Endothelial cell of umbilical vein (primary cell): ENCODE measurements at regions not wholly inside any gene's neighbourhood (a gene's known extent, or its start where the extent isn't known, plus 50 kb on each side); places are given as distances from the start of the nearest gene placed in this dataset.

ENCODE experiments used
- BruUV-seq: library from RNA; stranded (reverse); fragments of 400-500 nt; replicated peaks from 2 replicates; lab custom pipeline; 2021; lab: Mats Ljungman, UMichigan
- CTCF ChIA-PET: fragments of 300-600, 350-600 bp; sonication (Branson Sonifier 250); formaldehyde crosslinking; loops from one replicate; lab custom pipeline; 2021; ENCODE audit warnings: antibody characterized with exemption, inconsistent platforms; lab: Charles Lee
- POLR2A ChIA-PET: fragments of 300-600, 350-600 bp; sonication (Branson Sonifier 250); formaldehyde crosslinking; loops from one replicate; lab custom pipeline; 2021; ENCODE audit warnings: antibody characterized with exemption, inconsistent platforms; lab: Charles Lee
- DNase-seq: peaks from one replicate; pipeline ENCODE4 v3.0.0-alpha.2; 2011; ENCODE audit warnings: low read depth, low spot score
- FAIRE-seq: peaks from 2 replicates; lab custom pipeline; 2011; peaks lifted over from hg19 to GRCh38; lab: Jason Lieb, UNC
- H2AFZ ChIP-seq: 2 replicates; pipeline ENCODE4 v1.6.0; 2012; ENCODE audit warnings: low read depth, low read length, control low read depth, inconsistent platforms
- H3K27ac ChIP-seq: 2 replicates; pipeline ENCODE4 v1.5.1; 2011; ENCODE audit warnings: low read depth, mild to moderate bottlenecking, control low read depth, low read length, moderate library complexity; ENCODE audit not compliant: insufficient read depth
- H3K27me3 ChIP-seq, 2 experiments: 2 replicates each; pipeline versions ENCODE4 v1.6.0 to v1.6.1; 2011; ENCODE audit warnings: low read length in 2 of 2, mixed read lengths in 1 of 2; ENCODE audit not compliant: control insufficient read depth in 2 of 2, insufficient read depth in 2 of 2
- H3K36me3 ChIP-seq, 2 experiments: 2 replicates in 1 of 2; 3 replicates in 1 of 2; pipeline ENCODE4 v1.5.1; 2011; ENCODE audit warnings: low read length in 2 of 2, mild to moderate bottlenecking in 1 of 2, moderate library complexity in 1 of 2; ENCODE audit not compliant: control insufficient read depth in 2 of 2, insufficient read depth in 2 of 2; ENCODE audit errors: extremely low read depth in 1 of 2
- H3K4me1 ChIP-seq: 3 replicates; pipeline ENCODE4 v1.5.1; 2011; ENCODE audit warnings: mild to moderate bottlenecking, low read length; ENCODE audit not compliant: control insufficient read depth, insufficient read depth; ENCODE audit errors: extremely low read depth
- H3K4me2 ChIP-seq: 2 replicates; pipeline ENCODE4 v1.6.1; 2011; ENCODE audit warnings: low read length, control low read depth, mixed read lengths; ENCODE audit not compliant: insufficient read depth
- H3K4me3 ChIP-seq, 3 experiments: fragments of 200-600 bp in 1 of 3; sonication (generic), shearing (Covaris generic) in 1 of 3; replicated peaks in 1 of 3; 2 replicates each; pipeline ENCODE4 v1.5.1; 2011 to 2016; ENCODE audit warnings: control low read depth in 3 of 3, low read length in 3 of 3, mild to moderate bottlenecking in 2 of 3, inconsistent platforms in 1 of 3, low read depth in 1 of 3, moderate library complexity in 1 of 3; ENCODE audit not compliant: insufficient read depth in 1 of 3
- H3K79me2 ChIP-seq: 2 replicates; pipeline ENCODE4 v1.6.0; 2012; ENCODE audit warnings: low read length, inconsistent platforms; ENCODE audit not compliant: control insufficient read depth, insufficient read depth
- H3K9ac ChIP-seq: replicated peaks from 2 replicates; pipeline ENCODE3; 2011; ENCODE audit warnings: low read length, control low read depth; ENCODE audit not compliant: insufficient read depth; ENCODE audit errors: extremely low read depth
- H3K9me1 ChIP-seq: replicated peaks from 3 replicates; pipeline ENCODE4 v1.6.0; 2011; ENCODE audit warnings: mild to moderate bottlenecking, low read length; ENCODE audit not compliant: control insufficient read depth, insufficient read depth; ENCODE audit errors: extremely low read depth
- H3K9me3 ChIP-seq: replicated peaks from 2 replicates; pipeline ENCODE4 v1.5.1; 2012; ENCODE audit warnings: low read length, inconsistent platforms; ENCODE audit not compliant: control insufficient read depth, insufficient read depth
- H4K20me1 ChIP-seq: replicated peaks from 2 replicates; pipeline ENCODE3; 2011; ENCODE audit warnings: mild to moderate bottlenecking, low read length; ENCODE audit not compliant: control insufficient read depth, insufficient read depth; ENCODE audit errors: extremely low read depth
- EZH2 ChIP-seq: IDR thresholded peaks from 2 replicates; pipeline ENCODE4 v1.6.1; 2012; ENCODE audit warnings: borderline replicate concordance, low read depth, mild to moderate bottlenecking, moderate library complexity, low read length, inconsistent platforms; ENCODE audit not compliant: severe bottlenecking
- FOS ChIP-seq: IDR thresholded peaks from 2 replicates; pipeline ENCODE4 v1.6.1; 2011; ENCODE audit warnings: mild to moderate bottlenecking, low read length, moderate library complexity, borderline replicate concordance; ENCODE audit not compliant: insufficient read depth
- GATA2 ChIP-seq: IDR thresholded peaks from 2 replicates; pipeline ENCODE4 v1.7.0; 2011; ENCODE audit warnings: low read depth, mild to moderate bottlenecking, moderate library complexity, mixed read lengths, low read length; ENCODE audit not compliant: insufficient read length, insufficient read depth
- JUN ChIP-seq: IDR thresholded peaks from 2 replicates; pipeline ENCODE4 v1.6.1; 2011; ENCODE audit warnings: borderline replicate concordance, low read depth; ENCODE audit not compliant: insufficient read length, insufficient read depth
- MYC ChIP-seq: IDR thresholded peaks from one replicate; pipeline ENCODE4 v1.6.1; 2011; ENCODE audit warnings: mild to moderate bottlenecking, low read depth, low read length
- POLR2A ChIP-seq: IDR thresholded peaks from 2 replicates; pipeline ENCODE4 v1.6.1; 2012; ENCODE audit warnings: low read depth, mild to moderate bottlenecking, control low read depth, low read length
- POLR2AphosphoS5 ChIP-seq: IDR thresholded peaks from 2 replicates; pipeline ENCODE4 v1.6.1; 2012; ENCODE audit warnings: low read depth, mild to moderate bottlenecking, control low read depth, low read length, moderate library complexity; ENCODE audit not compliant: insufficient read depth
- dilution Hi-C: fragments of 300-500 bp; cut with MboI; formaldehyde crosslinking; loops from one replicate; pipeline ENCODE4 v1.15.0; 2019; ENCODE audit warnings: low sequenced_read_pairs; ENCODE audit not compliant: extremely low pct_ligation_motif_present
- intact Hi-C: fragments of 100-400 bp; cut with micrococcal nuclease; formaldehyde crosslinking; loops from one replicate; pipeline ENCODE4 v1.10.0; 2022
- TF ChIP-seq, protein P1 (sequence below): IDR thresholded peaks from 2 replicates; pipeline ENCODE4 v1.6.1; 2011; ENCODE audit not compliant: insufficient read depth, insufficient read length
- TF ChIP-seq, protein P2 (sequence below), 2 donors: IDR thresholded peaks; 1 replicate in 1 of 2; 2 replicates in 1 of 2; pipeline ENCODE4 v1.5.1; 2011; ENCODE audit warnings: low read length in 2 of 2, mild to moderate bottlenecking in 2 of 2, moderate library complexity in 2 of 2, control low read depth in 1 of 2, inconsistent platforms in 1 of 2, low read depth in 1 of 2; ENCODE audit not compliant: insufficient read depth in 1 of 2; ENCODE audit errors: extremely low read depth in 1 of 2

DNA sequence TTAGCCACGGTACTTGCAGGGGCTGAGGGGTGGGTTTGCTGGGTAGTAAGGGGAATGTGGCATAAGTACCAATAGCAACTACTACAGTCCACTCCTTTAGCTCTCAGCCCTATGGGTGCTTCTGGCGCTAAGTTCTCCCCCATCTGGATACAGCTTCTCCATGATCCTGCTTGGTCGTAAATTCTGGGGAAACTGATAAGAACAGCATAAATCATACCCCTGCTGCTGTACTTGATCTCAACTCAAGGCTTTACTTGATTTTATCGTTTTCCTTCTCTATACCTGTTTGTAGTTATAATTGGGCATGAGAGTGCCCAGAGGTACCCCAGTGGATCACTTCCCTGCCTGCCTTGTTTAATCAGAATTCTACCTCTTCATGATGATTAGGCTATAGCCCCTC is 331.4 kb downstream of the PMP22 start:
- Histone ChIP-seq H3K9me1 (no peaks in the 10 kb centered on the region), H3K9ac (no peak overlapping the region), H4K20me1 (no peaks in the 10 kb centered on the region), H2AFZ (no peak overlapping the region), H3K27me3 (no peaks in the 10 kb centered on the region), H3K4me1 (no peaks in the 10 kb centered on the region), H3K79me2 (no peaks in the 10 kb centered on the region), H3K9me3 (peaks cover 2% of the 10 kb centered on the region), H3K4me2 (no peak overlapping the region), H3K4me3 (no peak overlapping the region), H3K27ac (no peak overlapping the region), H3K36me3 (no peaks in the 10 kb centered on the region)
- CTCF ChIA-PET = no interaction called here
- FAIRE-seq (no peak), DNase-seq (no peak)
- intact Hi-C loops (no loop called here), dilution Hi-C loops (no loop called here)
- POLR2A ChIA-PET = no interaction called here
- BruUV-seq = no TSS peak
- no peak for TF ChIP-seq JUN
- no peak for TF ChIP-seq GATA2
- no peak for TF ChIP-seq FOS
- TF ChIP-seq POLR2AphosphoS5 = no peak
- TF ChIP-seq, protein P1, sequence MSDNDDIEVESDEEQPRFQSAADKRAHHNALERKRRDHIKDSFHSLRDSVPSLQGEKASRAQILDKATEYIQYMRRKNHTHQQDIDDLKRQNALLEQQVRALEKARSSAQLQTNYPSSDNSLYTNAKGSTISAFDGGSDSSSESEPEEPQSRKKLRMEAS = no peak
- TF ChIP-seq MYC = no peak
- TF ChIP-seq EZH2 = no peak
- no peak for TF ChIP-seq POLR2A
- TF ChIP-seq, protein P2, sequence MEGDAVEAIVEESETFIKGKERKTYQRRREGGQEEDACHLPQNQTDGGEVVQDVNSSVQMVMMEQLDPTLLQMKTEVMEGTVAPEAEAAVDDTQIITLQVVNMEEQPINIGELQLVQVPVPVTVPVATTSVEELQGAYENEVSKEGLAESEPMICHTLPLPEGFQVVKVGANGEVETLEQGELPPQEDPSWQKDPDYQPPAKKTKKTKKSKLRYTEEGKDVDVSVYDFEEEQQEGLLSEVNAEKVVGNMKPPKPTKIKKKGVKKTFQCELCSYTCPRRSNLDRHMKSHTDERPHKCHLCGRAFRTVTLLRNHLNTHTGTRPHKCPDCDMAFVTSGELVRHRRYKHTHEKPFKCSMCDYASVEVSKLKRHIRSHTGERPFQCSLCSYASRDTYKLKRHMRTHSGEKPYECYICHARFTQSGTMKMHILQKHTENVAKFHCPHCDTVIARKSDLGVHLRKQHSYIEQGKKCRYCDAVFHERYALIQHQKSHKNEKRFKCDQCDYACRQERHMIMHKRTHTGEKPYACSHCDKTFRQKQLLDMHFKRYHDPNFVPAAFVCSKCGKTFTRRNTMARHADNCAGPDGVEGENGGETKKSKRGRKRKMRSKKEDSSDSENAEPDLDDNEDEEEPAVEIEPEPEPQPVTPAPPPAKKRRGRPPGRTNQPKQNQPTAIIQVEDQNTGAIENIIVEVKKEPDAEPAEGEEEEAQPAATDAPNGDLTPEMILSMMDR (IDR thresholded peaks at IDR 0.05; ENCODE audit: extremely low read depth in 1 of 2, insufficient read depth in 1 of 2, low read depth in 1 of 2, low read length in 2 of 2) = no peak
